ENCODE measurements at regions not wholly inside any gene's neighbourhood (a gene's known extent, or its start where the extent isn't known, plus 50 kb on each side); places are given as distances from the start of the nearest gene placed in this dataset.

GRCh38 chr14:22097586-22098292, 424.1 kb upstream of the OR4E1 start:
- DNase-seq: no peak

- no peak for DNase-seq
These were observed 423.5 kb upstream of the OR4E1 start for GRCh38 chr14:22097072-22097471.

DNA sequence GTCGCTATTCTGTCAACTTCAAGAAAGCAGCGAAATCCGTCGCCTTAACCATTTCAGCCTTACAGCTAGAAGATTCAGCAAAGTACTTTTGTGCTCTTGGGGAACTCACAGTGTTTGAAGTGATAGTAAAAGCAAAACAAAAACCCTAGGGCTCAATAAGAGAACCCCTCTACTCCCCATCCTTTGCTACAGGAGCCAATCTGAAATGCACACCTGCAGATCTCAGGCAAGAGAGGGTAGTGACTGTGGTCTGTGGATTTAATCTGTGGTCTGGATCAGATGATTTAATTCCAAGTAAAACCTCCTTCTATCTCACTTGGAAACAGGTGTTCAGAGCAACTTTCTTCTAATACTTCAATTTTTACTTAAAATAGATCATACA, 422.9 kb upstream of the OR4E1 start:
- no peak for DNase-seq

DNA sequence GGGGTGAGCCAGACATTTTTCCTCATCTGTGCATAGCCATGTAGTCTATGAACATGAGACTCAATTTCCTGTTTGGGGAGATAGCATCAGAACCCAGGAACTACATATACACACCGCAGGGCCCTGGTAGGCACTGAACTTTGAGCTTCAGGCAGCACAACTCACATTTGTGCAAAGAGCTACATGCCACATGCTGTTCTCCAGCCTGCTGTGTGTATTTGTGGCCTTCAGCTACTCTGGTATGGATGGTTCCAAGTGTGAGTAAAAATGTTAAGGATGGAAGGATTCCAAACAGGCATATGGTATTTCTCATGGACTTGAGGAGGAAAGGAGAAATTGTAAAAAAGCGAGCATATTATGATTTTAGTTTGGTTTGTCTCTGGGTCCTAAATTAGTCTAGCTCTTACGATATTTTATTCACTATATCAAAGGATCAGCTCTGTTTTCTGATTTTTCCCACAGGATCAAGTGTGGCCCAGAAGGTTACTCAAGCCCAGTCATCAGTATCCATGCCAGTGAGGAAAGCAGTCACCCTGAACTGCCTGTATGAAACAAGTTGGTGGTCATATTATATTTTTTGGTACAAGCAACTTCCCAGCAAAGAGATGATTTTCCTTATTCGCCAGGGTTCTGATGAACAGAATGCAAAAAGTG, 422.4 kb upstream of the OR4E1 start:
- no peak for DNase-seq

DNA sequence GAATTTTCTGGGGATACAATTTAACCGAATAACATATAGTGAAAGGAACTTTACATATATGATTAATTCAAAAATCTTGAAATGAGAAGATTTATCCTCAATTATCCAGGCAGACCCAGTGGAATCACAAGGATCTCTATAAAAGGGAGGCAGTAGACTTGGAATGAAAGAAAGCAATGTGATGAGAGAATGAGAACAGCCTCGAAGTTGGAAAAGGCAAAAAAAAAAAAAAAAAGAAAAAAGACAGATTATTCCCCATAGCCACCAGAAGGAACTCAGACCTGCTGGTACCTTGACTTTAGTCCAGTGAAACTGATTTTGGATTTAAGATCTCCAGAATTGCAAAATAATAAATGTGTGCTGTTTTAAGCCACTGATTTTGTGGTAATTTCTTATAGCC, 416.3 kb upstream of the OR4E1 start:
- DNase-seq: no peak

DNA sequence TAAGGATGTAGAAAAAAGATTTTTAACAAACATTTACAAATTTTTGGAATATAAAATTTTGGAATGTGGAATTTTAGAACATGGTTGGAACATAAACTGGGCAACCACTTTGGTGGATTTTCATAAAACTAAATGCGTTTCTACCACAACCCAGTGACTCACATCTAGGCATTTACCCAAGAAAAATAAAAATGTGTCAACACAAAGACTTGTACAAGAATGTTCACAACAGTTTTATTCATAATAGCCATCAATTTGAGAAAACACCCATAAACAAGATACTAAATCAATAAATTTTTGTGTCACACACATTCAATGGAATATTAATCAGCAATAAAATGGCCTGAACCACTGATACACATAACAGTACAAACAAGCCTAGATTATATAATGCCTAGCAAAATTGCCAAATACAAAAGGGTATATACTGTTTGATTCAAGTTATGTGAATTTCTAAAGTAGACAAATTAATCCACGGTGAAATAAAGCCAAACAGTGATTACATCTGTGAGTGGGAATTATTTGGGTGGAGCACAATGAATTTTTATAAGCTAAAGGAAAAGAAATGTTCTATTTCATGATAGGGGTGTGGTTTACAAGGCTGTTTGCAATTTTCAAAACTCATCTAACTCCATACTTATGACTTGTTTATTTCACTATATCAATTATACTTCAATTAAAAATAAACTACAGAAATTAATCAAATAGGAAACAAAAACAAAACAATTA, 415.2 kb upstream of the OR4E1 start:
- no peak for DNase-seq

GRCh38 chr14:22086131-22086530, 412.5 kb upstream of the OR4E1 start:
- DNase-seq: no peak

DNA sequence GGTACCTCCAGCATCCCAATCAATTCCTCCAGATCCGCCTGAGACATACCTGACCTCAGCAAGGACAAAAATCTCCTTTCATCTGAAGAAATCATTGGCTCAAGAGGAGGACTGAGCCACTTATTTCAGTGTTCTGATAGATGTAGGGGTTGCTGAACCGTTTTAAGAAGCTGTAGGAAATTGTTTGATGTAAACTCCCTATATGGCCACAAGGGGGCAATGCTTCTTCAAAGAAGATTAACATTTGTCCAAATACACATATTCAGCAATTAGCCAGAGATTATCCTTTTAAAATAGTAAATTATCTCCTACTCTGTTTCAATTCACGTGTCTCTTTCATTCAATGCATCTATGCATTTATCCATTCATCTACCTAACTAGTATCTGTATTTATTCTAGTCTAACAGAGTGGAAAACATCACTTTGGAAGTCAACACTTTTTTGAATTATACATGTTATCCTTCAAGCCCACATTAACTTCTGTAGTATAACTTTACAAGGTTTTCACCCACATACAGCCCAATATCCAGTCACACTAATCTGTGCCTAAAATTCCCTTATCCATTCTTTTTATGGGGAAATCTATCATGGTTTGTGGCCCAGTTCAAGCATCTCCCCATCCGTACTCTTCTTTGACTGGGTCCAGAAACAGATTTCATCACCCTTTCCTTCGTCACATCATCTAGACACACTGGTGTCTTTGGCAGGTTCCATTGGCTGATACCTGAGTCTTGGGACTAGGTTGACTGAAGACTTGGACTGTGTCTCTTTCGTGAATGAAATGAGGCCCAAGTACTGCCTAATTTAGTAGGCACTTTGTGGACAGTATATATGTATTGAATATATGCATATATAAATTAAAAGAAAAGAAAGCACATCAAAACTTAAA, 411.0 kb upstream of the OR4E1 start:
- DNase-seq: no peak

DNA sequence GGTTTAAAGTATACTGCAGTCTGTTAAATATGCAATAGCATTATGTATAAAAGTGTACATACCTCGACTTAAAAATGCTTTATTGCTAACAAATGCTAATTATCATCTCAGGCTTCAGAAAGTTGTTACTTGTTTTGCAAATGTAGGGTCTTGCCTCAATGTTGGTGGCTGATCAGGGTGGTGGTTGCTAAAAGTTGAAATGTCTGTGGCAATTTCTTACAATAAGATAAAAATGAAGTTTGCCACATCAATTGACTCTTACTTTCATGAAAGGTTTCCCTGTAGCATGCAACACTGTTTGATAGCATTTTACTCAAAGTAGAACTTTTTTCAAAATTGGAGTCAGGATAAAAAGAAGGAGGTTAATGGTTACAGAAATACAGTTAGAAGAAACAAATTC, 407.7 kb upstream of the OR4E1 start:
- DNase-seq: no peak

DNA sequence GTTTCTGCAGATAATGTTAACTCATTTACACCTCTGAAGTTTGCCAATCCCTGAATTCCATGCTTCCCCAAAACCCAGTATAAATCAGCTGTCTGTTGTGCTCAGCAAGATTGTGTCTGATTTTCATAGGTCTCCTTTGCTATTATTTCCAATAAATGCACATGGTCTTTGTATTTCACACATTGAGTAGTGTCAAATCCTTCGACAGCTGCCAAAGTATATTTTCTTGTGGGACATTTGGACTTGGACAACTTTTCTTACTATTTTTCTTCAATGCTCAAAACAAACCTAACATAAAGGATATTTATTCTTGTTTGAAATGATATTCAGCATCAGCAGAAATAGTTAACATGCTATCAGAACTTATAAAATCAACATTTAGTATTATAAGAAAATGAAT, 406.1 kb upstream of the OR4E1 start:
- no peak for DNase-seq

GRCh38 chr14:22073801-22074200, 400.2 kb upstream of the OR4E1 start:
- DNase-seq: no peak

GRCh38 chr14:22071006-22071405, 397.4 kb upstream of the OR4E1 start:
- DNase-seq: no peak

- DNase-seq: no peak
These were observed 396.7 kb upstream of the OR4E1 start for GRCh38 chr14:22070119-22070982.

DNA sequence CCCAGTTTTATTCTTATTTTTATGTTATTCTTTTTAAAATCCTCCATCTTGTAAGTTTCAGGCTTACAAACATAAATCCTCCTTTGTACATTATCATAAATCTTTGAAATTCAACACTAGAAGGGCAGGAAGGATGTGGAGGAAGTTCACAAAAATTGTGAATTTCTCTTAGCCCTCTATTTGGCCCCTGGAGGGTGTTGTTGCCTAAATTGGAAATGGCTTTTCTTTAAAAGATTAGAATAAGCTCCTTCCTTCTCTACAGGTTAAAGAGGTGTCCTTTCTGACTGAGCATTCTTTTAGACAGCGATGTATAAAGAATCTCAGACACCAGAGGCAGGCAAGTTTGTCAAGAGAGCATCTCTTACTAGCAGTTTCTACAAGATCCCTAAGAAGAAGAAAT, 391.7 kb upstream of the OR4E1 start:
- DNase-seq: no peak

DNA sequence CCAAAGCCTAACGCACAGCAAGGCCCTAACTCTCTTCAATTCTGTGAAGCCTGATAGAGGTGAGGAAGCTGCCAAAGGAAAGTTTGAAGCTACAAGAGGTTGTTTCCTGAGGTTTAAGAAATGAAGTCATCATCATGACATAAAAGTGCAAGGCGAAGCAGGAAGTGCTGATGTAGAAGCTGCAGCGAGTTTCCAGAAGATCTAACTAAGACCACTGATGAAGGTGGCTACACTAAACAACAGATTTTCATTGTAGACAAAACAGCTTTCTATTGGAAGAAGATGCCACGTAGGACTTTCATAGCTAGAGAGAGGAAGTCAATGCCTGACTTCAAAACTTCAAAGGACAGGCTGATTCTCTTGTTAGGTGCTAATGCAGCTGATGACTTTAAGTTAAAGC, 385.6 kb upstream of the OR4E1 start:
- no peak for DNase-seq

DNA sequence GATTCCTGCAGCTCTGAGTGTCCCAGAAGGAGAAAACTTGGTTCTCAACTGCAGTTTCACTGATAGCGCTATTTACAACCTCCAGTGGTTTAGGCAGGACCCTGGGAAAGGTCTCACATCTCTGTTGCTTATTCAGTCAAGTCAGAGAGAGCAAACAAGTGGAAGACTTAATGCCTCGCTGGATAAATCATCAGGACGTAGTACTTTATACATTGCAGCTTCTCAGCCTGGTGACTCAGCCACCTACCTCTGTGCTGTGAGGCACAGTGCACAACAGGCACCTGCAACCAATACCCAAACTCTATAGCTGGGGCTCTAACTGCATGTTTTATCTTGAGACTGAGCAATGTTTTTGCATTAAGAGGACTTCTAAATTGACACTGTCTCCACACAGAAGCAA, 379.2 kb upstream of the OR4E1 start:
- DNase-seq: no peak

DNA sequence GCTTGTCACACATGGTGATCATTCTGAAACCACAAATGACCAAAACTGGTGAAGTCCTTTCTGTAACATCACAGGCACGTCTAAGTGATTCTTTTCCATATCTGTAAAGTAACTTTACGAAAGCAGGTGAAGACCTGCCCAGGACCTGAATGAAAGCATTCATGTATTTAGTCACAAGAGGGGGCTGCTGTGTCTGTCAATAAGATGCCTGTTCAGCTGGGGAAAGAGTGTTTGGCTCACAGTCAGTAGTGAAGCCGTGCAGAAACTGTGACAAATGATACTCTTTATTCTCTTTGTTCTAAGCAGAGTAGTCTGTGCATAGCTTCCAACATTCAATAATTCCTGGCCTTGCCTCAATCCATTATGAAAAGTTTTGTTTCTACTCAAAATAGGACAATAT, 373.5 kb upstream of the OR4E1 start:
- DNase-seq: no peak

- no peak for DNase-seq
These were observed 372.4 kb upstream of the OR4E1 start for GRCh38 chr14:22046063-22046462.

GRCh38 chr14:22044193-22044592, 370.6 kb upstream of the OR4E1 start:
- no peak for DNase-seq

DNA sequence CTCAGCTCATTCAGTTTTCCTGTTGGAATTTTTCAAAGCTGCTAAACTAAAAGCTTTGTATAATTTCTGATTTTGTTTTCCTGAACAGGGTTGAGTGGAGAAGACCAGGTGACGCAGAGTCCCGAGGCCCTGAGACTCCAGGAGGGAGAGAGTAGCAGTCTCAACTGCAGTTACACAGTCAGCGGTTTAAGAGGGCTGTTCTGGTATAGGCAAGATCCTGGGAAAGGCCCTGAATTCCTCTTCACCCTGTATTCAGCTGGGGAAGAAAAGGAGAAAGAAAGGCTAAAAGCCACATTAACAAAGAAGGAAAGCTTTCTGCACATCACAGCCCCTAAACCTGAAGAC, 367.1 kb upstream of the OR4E1 start:
- no peak for DNase-seq

- no peak for DNase-seq
These were observed 366.5 kb upstream of the OR4E1 start for GRCh38 chr14:22039938-22040780.
